ENCODE measurements at regions not wholly inside any gene's neighbourhood (a gene's known extent, or its start where the extent isn't known, plus 50 kb on each side); places are given as distances from the start of the nearest gene placed in this dataset.

GRCh38 chr5:124260921-124261515, 485.4 kb downstream of the ZNF608 start:
- no peaks in the 10 kb centered on the region for H3K27me3 ChIP-seq (replicated peaks in 2 of 5; ENCODE audit: control insufficient read depth in 4 of 5, insufficient read depth in 5 of 5, low read length in 4 of 5)
- no peaks in the 10 kb centered on the region for H3K36me3 ChIP-seq (ENCODE audit: control insufficient read depth in 4 of 4, insufficient read depth in 4 of 4, low read length in 3 of 4)
- ChIA-PET POLR2A (interaction anchor here (0.6 kb wide), 1 partner anchor 737 kb away, joined by 6 read pairs; no protein-coding TSS in a partner anchor), CTCF (no interaction called here)
- peaks cover 0 to 6% (median 0%) of the 10 kb centered on the region in 4 experiments for H3K4me1 ChIP-seq (ENCODE audit: control extremely low read depth in 1 of 4, control insufficient read depth in 4 of 4, insufficient read depth in 4 of 4, low read length in 3 of 4)
- 96% methylated on average over 8 of the region's 10 CpGs for WGBS (ENCODE audit: insufficient coverage)
- H3K4me3 ChIP-seq (ENCODE audit: control insufficient read depth in 1 of 7, extremely low read depth in 1 of 7, insufficient read depth in 4 of 7, low read depth in 2 of 7, low read length in 6 of 7) = no peak overlapping the region
- DNase-seq = no peak
- no peak overlapping the region for H3K27ac ChIP-seq (ENCODE audit: insufficient read depth in 1 of 2, low read depth in 1 of 2, low read length in 2 of 2, poor library complexity in 1 of 2, severe bottlenecking in 2 of 2)
- peaks cover 0 to 3% (median 2%) of the 10 kb centered on the region in 5 experiments for H3K9me3 ChIP-seq (ENCODE audit: control extremely low read depth in 1 of 5, control insufficient read depth in 4 of 5, insufficient read depth in 2 of 5, low read depth in 1 of 5, low read length in 4 of 5)

DNA sequence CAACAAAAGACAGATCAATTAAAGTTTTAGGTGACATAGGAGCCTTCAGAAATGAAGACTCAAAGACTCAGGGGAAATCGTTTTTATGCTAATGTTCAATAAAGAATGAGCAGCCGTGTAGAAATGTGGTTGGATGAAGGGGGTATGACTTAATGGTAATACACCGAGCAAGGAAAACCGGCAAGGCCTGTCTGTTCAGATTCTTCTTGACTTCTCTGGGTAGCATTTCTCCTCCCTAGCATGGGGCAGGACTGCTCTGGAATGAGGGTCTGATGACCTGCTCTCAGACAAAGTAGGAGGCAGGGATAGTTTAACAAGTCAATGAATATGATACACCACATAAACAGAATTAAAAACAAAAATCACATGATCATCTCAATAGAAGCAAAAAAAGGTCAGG, 487.4 kb downstream of the ZNF608 start:
- peaks cover 0 to 5% (median 0%) of the 10 kb centered on the region in 4 experiments for H3K4me1 ChIP-seq (ENCODE audit: control extremely low read depth in 1 of 4, control insufficient read depth in 4 of 4, insufficient read depth in 4 of 4, low read length in 3 of 4)
- no peaks in the 10 kb centered on the region for H3K27me3 ChIP-seq (replicated peaks in 2 of 5; ENCODE audit: control insufficient read depth in 4 of 5, insufficient read depth in 5 of 5, low read length in 4 of 5)
- POLR2A ChIA-PET = no interaction called here
- H3K9me3 ChIP-seq (ENCODE audit: control extremely low read depth in 1 of 5, control insufficient read depth in 4 of 5, insufficient read depth in 2 of 5, low read depth in 1 of 5, low read length in 4 of 5) = peaks cover 0 to 3% (median 2%) of the 10 kb centered on the region in 5 experiments
- WGBS (ENCODE audit: insufficient coverage) = 93% methylated on average over 3 of the region's 4 CpGs
- H3K4me3 ChIP-seq (ENCODE audit: control insufficient read depth in 1 of 7, extremely low read depth in 1 of 7, insufficient read depth in 4 of 7, low read depth in 2 of 7, low read length in 6 of 7) = no peak overlapping the region
- H3K27ac ChIP-seq (ENCODE audit: insufficient read depth in 1 of 2, low read depth in 1 of 2, low read length in 2 of 2, poor library complexity in 1 of 2, severe bottlenecking in 2 of 2) = no peak overlapping the region
- no peaks in the 10 kb centered on the region for H3K36me3 ChIP-seq (ENCODE audit: control insufficient read depth in 4 of 4, insufficient read depth in 4 of 4, low read length in 3 of 4)
- CTCF ChIA-PET = no interaction called here
- DNase-seq = no peak

DNA sequence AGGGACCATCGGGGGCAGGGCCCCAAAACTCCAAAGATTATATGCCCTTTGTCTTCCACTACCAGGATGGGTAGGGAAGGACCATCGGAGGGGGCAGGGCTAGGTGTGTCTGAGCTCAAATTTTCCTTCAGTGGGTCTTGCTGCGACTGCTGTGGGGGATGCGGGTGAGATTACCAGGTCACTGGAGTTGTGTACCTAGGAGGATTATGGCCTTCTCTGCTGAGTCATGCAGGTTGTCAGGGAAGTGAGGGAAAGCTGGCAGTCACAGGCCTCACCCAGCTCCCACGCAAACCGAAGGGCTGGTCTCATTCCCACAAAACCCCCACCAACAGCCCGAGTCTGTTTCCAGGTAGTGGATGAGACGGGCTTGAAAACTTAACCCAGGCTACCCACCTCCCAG, 489.4 kb downstream of the ZNF608 start:
- 100% methylated on average over 3 of the region's 8 CpGs for WGBS (ENCODE audit: insufficient coverage)
- CTCF ChIA-PET = interaction anchor here (1.3 kb wide), 1 partner anchor 12 kb away, joined by 4 read pairs; no protein-coding TSS in a partner anchor

DNA sequence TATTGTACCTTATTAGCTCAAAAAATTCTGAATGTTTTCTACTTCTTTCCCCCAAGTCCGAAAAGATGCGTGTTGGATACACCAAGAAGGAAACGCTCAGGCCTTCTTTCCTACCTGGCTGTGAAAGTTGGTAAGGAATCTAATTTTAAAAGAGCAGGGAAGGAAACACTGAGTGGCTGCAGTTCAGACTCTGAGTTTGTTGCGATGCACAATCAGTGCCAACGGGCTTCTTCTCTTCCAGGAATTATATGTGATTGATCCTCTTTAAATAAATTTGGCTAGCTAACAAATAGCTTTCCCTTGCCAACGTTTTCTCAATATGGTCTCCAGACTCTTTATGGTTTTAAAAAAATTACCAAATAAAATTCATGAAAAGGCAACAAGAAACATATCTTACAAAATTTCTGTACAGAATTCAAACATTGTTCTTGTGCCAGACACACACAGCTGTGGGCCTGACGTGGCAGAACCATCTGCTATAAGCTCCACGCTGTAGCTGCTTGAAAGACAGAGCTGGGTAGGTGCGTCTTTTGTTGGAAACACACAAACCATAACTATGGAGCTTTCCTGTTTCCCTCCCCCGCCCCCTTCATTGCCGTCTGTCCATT, 493.1 kb downstream of the ZNF608 start:
- CTCF ChIA-PET = no interaction called here
- Histone ChIP-seq H3K4me3 (ENCODE audit: control insufficient read depth in 1 of 7, extremely low read depth in 1 of 7, insufficient read depth in 4 of 7, low read depth in 2 of 7, low read length in 6 of 7) (no peak overlapping the region), H3K9me3 (ENCODE audit: control extremely low read depth in 1 of 5, control insufficient read depth in 4 of 5, insufficient read depth in 2 of 5, low read depth in 1 of 5, low read length in 4 of 5) (peaks cover 0 to 7% (median 2%) of the 10 kb centered on the region in 5 experiments), H3K27ac (ENCODE audit: insufficient read depth in 1 of 2, low read depth in 1 of 2, low read length in 2 of 2, poor library complexity in 1 of 2, severe bottlenecking in 2 of 2) (no peak overlapping the region), H3K36me3 (ENCODE audit: control insufficient read depth in 4 of 4, insufficient read depth in 4 of 4, low read length in 3 of 4) (no peaks in the 10 kb centered on the region), H3K27me3 (replicated peaks in 2 of 5; ENCODE audit: control insufficient read depth in 4 of 5, insufficient read depth in 5 of 5, low read length in 4 of 5) (no peaks in the 10 kb centered on the region), H3K4me1 (ENCODE audit: control extremely low read depth in 1 of 4, control insufficient read depth in 4 of 4, insufficient read depth in 4 of 4, low read length in 3 of 4) (no peaks in the 10 kb centered on the region)
- WGBS (ENCODE audit: insufficient coverage) = 100% methylated on average over 2 of the region's 11 CpGs
- POLR2A ChIA-PET = no interaction called here
- no peak for DNase-seq

More for the DNA sequence above, 489.4 kb downstream of the ZNF608 start:
- no peak for DNase-seq
- no peaks in the 10 kb centered on the region for H3K36me3 ChIP-seq (ENCODE audit: control insufficient read depth in 4 of 4, insufficient read depth in 4 of 4, low read length in 3 of 4)
- POLR2A ChIA-PET = no interaction called here
- no peaks in the 10 kb centered on the region for H3K4me1 ChIP-seq (ENCODE audit: control extremely low read depth in 1 of 4, control insufficient read depth in 4 of 4, insufficient read depth in 4 of 4, low read length in 3 of 4)
- no peaks in the 10 kb centered on the region for H3K27me3 ChIP-seq (replicated peaks in 2 of 5; ENCODE audit: control insufficient read depth in 4 of 5, insufficient read depth in 5 of 5, low read length in 4 of 5)
- H3K9me3 ChIP-seq (ENCODE audit: control extremely low read depth in 1 of 5, control insufficient read depth in 4 of 5, insufficient read depth in 2 of 5, low read depth in 1 of 5, low read length in 4 of 5) = peaks cover 0 to 3% (median 2%) of the 10 kb centered on the region in 5 experiments
- no peak overlapping the region for H3K27ac ChIP-seq (ENCODE audit: insufficient read depth in 1 of 2, low read depth in 1 of 2, low read length in 2 of 2, poor library complexity in 1 of 2, severe bottlenecking in 2 of 2)
- no peak overlapping the region for H3K4me3 ChIP-seq (ENCODE audit: control insufficient read depth in 1 of 7, extremely low read depth in 1 of 7, insufficient read depth in 4 of 7, low read depth in 2 of 7, low read length in 6 of 7)

GRCh38 chr5:124252747-124253146, 493.7 kb downstream of the ZNF608 start:
- Histone ChIP-seq H3K4me1 (ENCODE audit: control extremely low read depth in 1 of 4, control insufficient read depth in 4 of 4, insufficient read depth in 4 of 4, low read length in 3 of 4) (no peaks in the 10 kb centered on the region), H3K4me3 (ENCODE audit: control insufficient read depth in 1 of 7, extremely low read depth in 1 of 7, insufficient read depth in 4 of 7, low read depth in 2 of 7, low read length in 6 of 7) (no peak overlapping the region), H3K27ac (ENCODE audit: insufficient read depth in 1 of 2, low read depth in 1 of 2, low read length in 2 of 2, poor library complexity in 1 of 2, severe bottlenecking in 2 of 2) (no peak overlapping the region), H3K36me3 (ENCODE audit: control insufficient read depth in 4 of 4, insufficient read depth in 4 of 4, low read length in 3 of 4) (no peaks in the 10 kb centered on the region), H3K27me3 (replicated peaks in 2 of 5; ENCODE audit: control insufficient read depth in 4 of 5, insufficient read depth in 5 of 5, low read length in 4 of 5) (no peaks in the 10 kb centered on the region), H3K9me3 (ENCODE audit: control extremely low read depth in 1 of 5, control insufficient read depth in 4 of 5, insufficient read depth in 2 of 5, low read depth in 1 of 5, low read length in 4 of 5) (peaks cover 0 to 10% (median 2%) of the 10 kb centered on the region in 5 experiments)
- no peak for DNase-seq
- CTCF ChIA-PET = no interaction called here
- WGBS (ENCODE audit: insufficient coverage) = no CpG with 5 or more reads among the region's 1 CpG
- POLR2A ChIA-PET = no interaction called here

- Histone ChIP-seq H3K36me3 (ENCODE audit: control insufficient read depth in 4 of 4, insufficient read depth in 4 of 4, low read length in 3 of 4) (no peaks in the 10 kb centered on the region), H3K4me1 (ENCODE audit: control extremely low read depth in 1 of 4, control insufficient read depth in 4 of 4, insufficient read depth in 4 of 4, low read length in 3 of 4) (no peaks in the 10 kb centered on the region), H3K27ac (ENCODE audit: insufficient read depth in 1 of 2, low read depth in 1 of 2, low read length in 2 of 2, poor library complexity in 1 of 2, severe bottlenecking in 2 of 2) (no peak overlapping the region), H3K27me3 (replicated peaks in 2 of 5; ENCODE audit: control insufficient read depth in 4 of 5, insufficient read depth in 5 of 5, low read length in 4 of 5) (no peaks in the 10 kb centered on the region), H3K4me3 (ENCODE audit: control insufficient read depth in 1 of 7, extremely low read depth in 1 of 7, insufficient read depth in 4 of 7, low read depth in 2 of 7, low read length in 6 of 7) (no peak overlapping the region), H3K9me3 (ENCODE audit: control extremely low read depth in 1 of 5, control insufficient read depth in 4 of 5, insufficient read depth in 2 of 5, low read depth in 1 of 5, low read length in 4 of 5) (peaks cover 0 to 15% (median 0%) of the 10 kb centered on the region in 5 experiments)
- 100% methylated on average over 1 of the region's 2 CpGs for WGBS (ENCODE audit: insufficient coverage)
- ChIA-PET POLR2A (no interaction called here), CTCF (no interaction called here)
- DNase-seq = no peak
Measured at GRCh38 chr5:124252191-124252638, 494.2 kb downstream of the ZNF608 start.

DNA sequence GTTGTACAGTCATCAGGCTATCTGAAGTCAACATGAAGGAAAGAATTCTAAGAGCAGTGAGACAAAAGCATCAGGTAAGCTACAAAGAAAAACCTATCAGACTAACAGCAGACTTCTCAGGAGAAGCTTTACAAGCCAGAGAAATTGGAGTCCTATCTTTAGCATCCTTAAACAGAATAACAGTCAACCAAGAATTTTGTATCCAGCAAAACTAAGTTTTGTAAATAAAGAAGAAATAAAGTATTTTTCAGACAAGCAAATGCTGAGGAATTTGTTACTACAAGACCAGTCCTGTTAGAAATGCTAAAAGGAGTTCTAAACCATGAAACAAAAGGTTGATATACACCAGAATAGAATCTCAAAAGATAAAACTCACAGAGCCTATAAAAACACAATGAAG, 501.2 kb downstream of the ZNF608 start:
- DNase-seq = no peak
- Histone ChIP-seq H3K27me3 (replicated peaks in 2 of 5; ENCODE audit: control insufficient read depth in 4 of 5, insufficient read depth in 5 of 5, low read length in 4 of 5) (no peaks in the 10 kb centered on the region), H3K27ac (ENCODE audit: insufficient read depth in 1 of 2, low read depth in 1 of 2, low read length in 2 of 2, poor library complexity in 1 of 2, severe bottlenecking in 2 of 2) (no peak overlapping the region), H3K4me3 (ENCODE audit: control insufficient read depth in 1 of 7, extremely low read depth in 1 of 7, insufficient read depth in 4 of 7, low read depth in 2 of 7, low read length in 6 of 7) (no peak overlapping the region), H3K9me3 (ENCODE audit: control extremely low read depth in 1 of 5, control insufficient read depth in 4 of 5, insufficient read depth in 2 of 5, low read depth in 1 of 5, low read length in 4 of 5) (peaks cover 0 to 39% (median 8%) of the 10 kb centered on the region in 5 experiments), H3K4me1 (ENCODE audit: control extremely low read depth in 1 of 4, control insufficient read depth in 4 of 4, insufficient read depth in 4 of 4, low read length in 3 of 4) (no peaks in the 10 kb centered on the region), H3K36me3 (ENCODE audit: control insufficient read depth in 4 of 4, insufficient read depth in 4 of 4, low read length in 3 of 4) (no peaks in the 10 kb centered on the region)
- POLR2A ChIA-PET = no interaction called here
- CTCF ChIA-PET = interaction anchor here (1.4 kb wide), 1 partner anchor 12 kb away, joined by 4 read pairs; no protein-coding TSS in a partner anchor

Data from common myeloid progenitor, CD34-positive (primary cell).